GM21723 (cell line): ENCODE measurements at regions not wholly inside any gene's neighbourhood (a gene's known extent, or its start where the extent isn't known, plus 50 kb on each side); places are given as distances from the start of the nearest gene placed in this dataset.

Experiments used
- ATAC-seq: cut with Tn5 transposase; IDR thresholded peaks from one replicate; pipeline ENCODE4 v1.9.1; 2021; ENCODE audit warnings: mild to moderate bottlenecking, moderate library complexity; ENCODE audit not compliant: unreplicated experiment

- ATAC-seq: no peak
Measured at GRCh38 chrX:149275836-149276235, 229.3 kb downstream of the IDS start.

GRCh38 chrX:149274516-149275105, 230.5 kb downstream of the IDS start:
- ATAC-seq: no peak

GRCh38 chrX:149272690-149273463, 232.2 kb downstream of the IDS start:
- no peak for ATAC-seq

GRCh38 chrX:149267878-149268813, 237.0 kb downstream of the IDS start:
- peak; percentile 85 for ATAC-seq

- no peak for ATAC-seq
Measured at GRCh38 chrX:149262086-149262485, 243.0 kb downstream of the IDS start.

GRCh38 chrX:149259241-149259640, 245.9 kb downstream of the IDS start:
- no peak for ATAC-seq

- no peak for ATAC-seq
Measured at GRCh38 chrX:149255860-149256259, 249.2 kb downstream of the IDS start.

- no peak for ATAC-seq
Measured at GRCh38 chrX:149248073-149248625, 257.0 kb downstream of the IDS start.

- no peak for ATAC-seq
Measured at GRCh38 chrX:149230689-149231088, 274.4 kb downstream of the IDS start.

- ATAC-seq: no peak
Measured at GRCh38 chrX:149223854-149224253, 281.3 kb downstream of the IDS start.

GRCh38 chrX:149222040-149222439, 283.1 kb downstream of the IDS start:
- ATAC-seq: no peak

GRCh38 chrX:149221230-149221629, 283.9 kb downstream of the IDS start:
- no peak for ATAC-seq

- ATAC-seq: no peak
Measured at GRCh38 chrX:149213264-149213663, 291.8 kb downstream of the IDS start.

- no peak for ATAC-seq
Measured at GRCh38 chrX:149208307-149208706, 296.8 kb downstream of the IDS start.

GRCh38 chrX:149207518-149207917, 297.6 kb downstream of the IDS start:
- no peak for ATAC-seq

GRCh38 chrX:149205937-149206336, 299.2 kb downstream of the IDS start:
- ATAC-seq: peak; percentile 66

- ATAC-seq: no peak
Measured at GRCh38 chrX:149205081-149205480, 300.0 kb downstream of the IDS start.

GRCh38 chrX:149199734-149200133, 305.4 kb downstream of the IDS start:
- no peak for ATAC-seq

GRCh38 chrX:149198980-149199732, 305.9 kb downstream of the IDS start:
- ATAC-seq: peak; percentile 84

GRCh38 chrX:149185087-149185486, 320.0 kb downstream of the IDS start:
- ATAC-seq: no peak
